ENCODE measurements at regions not wholly inside any gene's neighbourhood (a gene's known extent, or its start where the extent isn't known, plus 50 kb on each side); places are given as distances from the start of the nearest gene placed in this dataset.

DNA sequence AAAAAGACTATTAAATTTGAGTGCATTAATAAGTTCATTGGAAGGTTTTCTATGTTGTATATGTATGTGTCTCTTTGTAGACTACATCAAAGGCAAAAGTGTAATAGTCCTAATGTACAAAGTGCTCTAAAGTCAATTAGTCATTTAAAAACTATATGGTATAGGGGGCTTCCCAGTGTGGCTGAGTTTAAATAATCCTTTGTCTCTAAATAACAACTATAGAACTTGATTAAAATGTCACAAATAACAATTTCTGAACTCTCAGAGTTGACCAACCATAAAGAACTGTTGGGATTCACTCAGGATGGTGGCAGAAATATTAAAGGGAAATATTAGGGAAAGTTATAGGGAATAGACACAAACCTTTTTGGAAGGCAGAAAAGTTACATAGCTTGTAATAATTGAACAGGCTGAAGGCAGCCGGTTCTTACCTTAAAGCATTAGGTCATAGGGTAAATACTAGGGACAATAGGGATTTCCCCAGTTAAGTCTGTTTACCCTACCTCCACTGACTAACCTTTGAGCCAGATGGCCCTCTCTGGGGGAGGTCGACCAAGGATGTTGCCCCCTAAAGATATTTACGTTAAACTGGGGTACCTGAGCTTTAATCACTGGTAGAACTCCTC, 1054.2 kb downstream of the ARAP2 start:
- Mint-ChIP-seq H3K27ac (no peak overlapping the region), H3K27me3 (ENCODE audit: low read depth in 2 of 2) (no peaks in the 10 kb centered on the region), H3K4me3 (no peak overlapping the region), H3K4me1 (no peaks in the 10 kb centered on the region), H3K36me3 (no peaks in the 10 kb centered on the region), H3K9me3 (peaks cover 7 to 10% of the 10 kb centered on the region in 2 donors)
- Histone ChIP-seq H3K9me3 (ENCODE audit: control insufficient read depth, insufficient read depth, low read length) (no peaks in the 10 kb centered on the region), H3K27me3 (ENCODE audit: control insufficient read depth, insufficient read depth, low read length) (no peaks in the 10 kb centered on the region), H3K36me3 (ENCODE audit: control insufficient read depth, insufficient read depth, low read length) (no peaks in the 10 kb centered on the region), H3K27ac (ENCODE audit: low read length) (no peak overlapping the region), H3K4me3 (ENCODE audit: low read length) (no peak overlapping the region), H3K4me1 (ENCODE audit: control insufficient read depth, insufficient read depth, low read length) (no peaks in the 10 kb centered on the region)
- TF ChIP-seq, protein P1, sequence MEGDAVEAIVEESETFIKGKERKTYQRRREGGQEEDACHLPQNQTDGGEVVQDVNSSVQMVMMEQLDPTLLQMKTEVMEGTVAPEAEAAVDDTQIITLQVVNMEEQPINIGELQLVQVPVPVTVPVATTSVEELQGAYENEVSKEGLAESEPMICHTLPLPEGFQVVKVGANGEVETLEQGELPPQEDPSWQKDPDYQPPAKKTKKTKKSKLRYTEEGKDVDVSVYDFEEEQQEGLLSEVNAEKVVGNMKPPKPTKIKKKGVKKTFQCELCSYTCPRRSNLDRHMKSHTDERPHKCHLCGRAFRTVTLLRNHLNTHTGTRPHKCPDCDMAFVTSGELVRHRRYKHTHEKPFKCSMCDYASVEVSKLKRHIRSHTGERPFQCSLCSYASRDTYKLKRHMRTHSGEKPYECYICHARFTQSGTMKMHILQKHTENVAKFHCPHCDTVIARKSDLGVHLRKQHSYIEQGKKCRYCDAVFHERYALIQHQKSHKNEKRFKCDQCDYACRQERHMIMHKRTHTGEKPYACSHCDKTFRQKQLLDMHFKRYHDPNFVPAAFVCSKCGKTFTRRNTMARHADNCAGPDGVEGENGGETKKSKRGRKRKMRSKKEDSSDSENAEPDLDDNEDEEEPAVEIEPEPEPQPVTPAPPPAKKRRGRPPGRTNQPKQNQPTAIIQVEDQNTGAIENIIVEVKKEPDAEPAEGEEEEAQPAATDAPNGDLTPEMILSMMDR (IDR thresholded peaks at IDR 0.05), result no peak
- intact Hi-C loops (cut with micrococcal nuclease), result no loop called here
- no peak for DNase-seq
- WGBS (ENCODE audit: insufficient coverage), result 68% methylated on average over 3 of the region's 3 CpGs
- ATAC-seq, result no peak

DNA sequence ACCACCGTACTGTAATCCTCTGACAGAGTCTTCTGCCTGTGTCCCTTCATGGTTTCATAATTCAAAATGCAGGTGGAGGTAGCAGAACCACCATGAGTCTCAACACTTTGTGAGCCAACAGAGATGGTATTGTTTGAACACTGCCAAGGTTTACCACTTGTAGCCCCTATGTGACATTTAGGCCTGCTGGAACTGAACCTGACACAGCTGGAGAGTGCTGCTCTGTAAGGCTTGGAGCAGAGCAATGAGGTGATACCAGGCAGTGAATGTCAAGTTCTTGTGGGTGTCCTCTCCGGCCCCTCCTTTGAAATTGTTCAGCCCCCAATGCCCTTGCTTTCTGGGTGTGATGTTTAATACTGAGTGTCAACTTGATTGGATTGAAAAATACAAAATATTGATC, 1042.9 kb downstream of the ARAP2 start:
- H3K4me1 Mint-ChIP-seq, result no peaks in the 10 kb centered on the region
- H3K9me3 Mint-ChIP-seq, result no peaks in the 10 kb centered on the region
- Histone ChIP-seq H3K27me3 (ENCODE audit: control insufficient read depth, insufficient read depth, low read length) (no peaks in the 10 kb centered on the region), H3K36me3 (ENCODE audit: control insufficient read depth, insufficient read depth, low read length) (no peaks in the 10 kb centered on the region), H3K4me1 (ENCODE audit: control insufficient read depth, insufficient read depth, low read length) (no peaks in the 10 kb centered on the region), H3K27ac (ENCODE audit: low read length) (no peak overlapping the region), H3K9me3 (ENCODE audit: control insufficient read depth, insufficient read depth, low read length) (no peaks in the 10 kb centered on the region), H3K4me3 (ENCODE audit: low read length) (no peak overlapping the region)
- DNase-seq (no peak), ATAC-seq (no peak)
- H3K27me3 Mint-ChIP-seq (ENCODE audit: low read depth in 2 of 2), result no peaks in the 10 kb centered on the region
- intact Hi-C loops (cut with micrococcal nuclease), result no loop called here
- no peak overlapping the region for H3K4me3 Mint-ChIP-seq
- H3K36me3 Mint-ChIP-seq, result no peaks in the 10 kb centered on the region
- H3K27ac Mint-ChIP-seq, result no peak overlapping the region
- WGBS (ENCODE audit: insufficient coverage), result 94% methylated on average over 2 of the region's 2 CpGs
- TF ChIP-seq, protein P1 (IDR thresholded peaks at IDR 0.05), result no peak

DNA sequence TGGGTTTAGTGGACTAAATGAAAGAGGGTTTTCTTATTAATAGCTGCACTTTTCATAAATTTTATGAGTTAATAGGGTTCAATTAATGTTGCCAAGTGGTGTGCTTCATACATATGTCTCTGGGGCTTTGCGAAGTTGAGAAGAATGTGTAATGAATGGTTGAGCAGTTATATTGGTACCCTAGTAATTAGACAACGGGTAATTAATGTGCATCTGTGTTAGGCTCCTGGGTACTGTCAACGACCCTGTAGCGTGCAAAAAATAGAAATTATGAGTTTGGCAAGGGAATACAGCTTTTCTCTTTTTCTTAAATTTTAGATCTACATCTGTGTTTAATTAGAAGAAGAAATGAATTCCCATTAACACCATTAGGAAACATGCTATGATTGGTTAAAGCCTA, 1027.7 kb downstream of the ARAP2 start:
- ATAC-seq, result no peak
- Histone ChIP-seq H3K36me3 (ENCODE audit: control insufficient read depth, insufficient read depth, low read length) (no peaks in the 10 kb centered on the region), H3K27me3 (ENCODE audit: control insufficient read depth, insufficient read depth, low read length) (no peaks in the 10 kb centered on the region), H3K9me3 (ENCODE audit: control insufficient read depth, insufficient read depth, low read length) (no peaks in the 10 kb centered on the region), H3K4me1 (ENCODE audit: control insufficient read depth, insufficient read depth, low read length) (no peaks in the 10 kb centered on the region), H3K4me3 (ENCODE audit: low read length) (no peak overlapping the region), H3K27ac (ENCODE audit: low read length) (no peak overlapping the region)
- H3K27ac Mint-ChIP-seq, result no peak overlapping the region
- H3K27me3 Mint-ChIP-seq (ENCODE audit: low read depth in 2 of 2), result no peaks in the 10 kb centered on the region
- intact Hi-C loops (cut with micrococcal nuclease), result no loop called here
- H3K9me3 Mint-ChIP-seq, result peaks cover 0 to 5% of the 10 kb centered on the region in 2 donors
- no peaks in the 10 kb centered on the region for H3K36me3 Mint-ChIP-seq
- TF ChIP-seq, protein P1 (IDR thresholded peaks at IDR 0.05), result no peak
- no peaks in the 10 kb centered on the region for H3K4me1 Mint-ChIP-seq
- H3K4me3 Mint-ChIP-seq, result no peak overlapping the region
- DNase-seq, result no peak
- 92% methylated on average over 2 of the region's 4 CpGs for WGBS (ENCODE audit: insufficient coverage)

DNA sequence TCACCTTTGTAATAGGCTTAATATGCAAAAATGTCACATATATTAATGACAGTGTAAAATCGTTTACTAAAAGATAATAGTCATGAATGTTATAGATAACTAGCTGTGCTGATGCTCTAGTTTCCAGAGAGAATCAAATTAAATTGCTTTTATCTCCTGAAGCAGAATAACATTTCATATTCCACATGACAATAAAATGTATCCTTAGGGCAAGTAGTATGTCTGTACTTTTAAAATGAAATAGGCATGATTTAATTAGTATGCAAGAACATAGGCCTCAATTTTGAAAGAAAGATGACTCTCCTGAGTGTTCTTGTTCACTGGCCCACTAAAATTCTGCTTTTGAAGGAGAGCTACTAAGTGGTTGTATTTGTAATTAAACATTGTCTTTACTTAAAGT, 1027.0 kb downstream of the ARAP2 start:
- Histone ChIP-seq H3K4me3 (ENCODE audit: low read length) (no peak overlapping the region), H3K36me3 (ENCODE audit: control insufficient read depth, insufficient read depth, low read length) (no peaks in the 10 kb centered on the region), H3K9me3 (ENCODE audit: control insufficient read depth, insufficient read depth, low read length) (no peaks in the 10 kb centered on the region), H3K27ac (ENCODE audit: low read length) (no peak overlapping the region), H3K27me3 (ENCODE audit: control insufficient read depth, insufficient read depth, low read length) (no peaks in the 10 kb centered on the region), H3K4me1 (ENCODE audit: control insufficient read depth, insufficient read depth, low read length) (no peaks in the 10 kb centered on the region)
- Mint-ChIP-seq H3K36me3 (no peaks in the 10 kb centered on the region), H3K27me3 (ENCODE audit: low read depth in 2 of 2) (no peaks in the 10 kb centered on the region), H3K4me1 (no peaks in the 10 kb centered on the region), H3K27ac (no peak overlapping the region), H3K9me3 (peaks cover 0 to 4% of the 10 kb centered on the region in 2 donors), H3K4me3 (no peak overlapping the region)
- intact Hi-C loops (cut with micrococcal nuclease), result no loop called here
- TF ChIP-seq, protein P1 (IDR thresholded peaks at IDR 0.05), result no peak
- no CpG with 5 or more reads among the region's 1 CpG for WGBS (ENCODE audit: insufficient coverage)
- DNase-seq, result no peak
- ATAC-seq, result no peak

All from natural killer cell (primary cell).